ENCODE measurements at regions not wholly inside any gene's neighbourhood (a gene's known extent, or its start where the extent isn't known, plus 50 kb on each side); places are given as distances from the start of the nearest gene placed in this dataset.

DNA sequence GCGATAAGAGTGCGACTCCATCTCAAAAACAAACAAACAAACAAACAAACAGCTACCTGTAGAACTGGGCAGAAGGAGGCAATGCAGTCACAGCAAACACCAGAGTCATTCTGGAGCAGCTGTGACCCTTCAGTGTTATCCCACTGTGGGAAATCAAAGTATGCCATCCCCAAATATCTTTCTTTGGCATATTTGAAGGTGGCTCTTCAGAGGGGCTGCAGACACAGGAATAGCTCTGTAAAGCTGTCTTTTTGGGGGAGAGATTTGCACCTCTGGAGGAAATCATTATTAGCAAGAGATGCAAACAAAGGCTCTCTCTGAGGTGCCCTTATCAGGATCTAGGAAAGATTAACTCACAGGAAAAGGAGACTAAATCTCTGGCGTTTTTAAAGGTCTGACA is 98.5 kb upstream of the XPO1 start:
- TF ChIP-seq POLR2A (IDR thresholded peaks at IDR 0.05; ENCODE audit: extremely low read depth, insufficient read length): no peak
- TF ChIP-seq, protein P1, sequence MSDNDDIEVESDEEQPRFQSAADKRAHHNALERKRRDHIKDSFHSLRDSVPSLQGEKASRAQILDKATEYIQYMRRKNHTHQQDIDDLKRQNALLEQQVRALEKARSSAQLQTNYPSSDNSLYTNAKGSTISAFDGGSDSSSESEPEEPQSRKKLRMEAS (IDR thresholded peaks at IDR 0.05; ENCODE audit: low read depth, low read length): no peak
- TF ChIP-seq MYC (IDR thresholded peaks at IDR 0.05; ENCODE audit: low read depth, low read length): no peak

Data from NB4 (cell line).